HG02571 (cell line): ENCODE measurements at regions not wholly inside any gene's neighbourhood (a gene's known extent, or its start where the extent isn't known, plus 50 kb on each side); places are given as distances from the start of the nearest gene placed in this dataset.

Experiments used
- ATAC-seq: cut with Tn5 transposase; IDR thresholded peaks from one replicate; pipeline ENCODE4 v1.9.1; 2021; ENCODE audit warnings: mild to moderate bottlenecking, moderate library complexity; ENCODE audit not compliant: unreplicated experiment

- no peak for ATAC-seq
Measured at GRCh38 chr20:51335329-51335841, 207.1 kb downstream of the NFATC2 start.

GRCh38 chr20:51334609-51335008 is 207.9 kb downstream of the NFATC2 start:
- no peak for ATAC-seq

- ATAC-seq, result no peak
Measured at GRCh38 chr20:51333971-51334370, 208.5 kb downstream of the NFATC2 start.

- no peak for ATAC-seq
Measured at GRCh38 chr20:51333446-51333845, 209.1 kb downstream of the NFATC2 start.

GRCh38 chr20:51331481-51331880 is 211.0 kb downstream of the NFATC2 start:
- no peak for ATAC-seq

GRCh38 chr20:51329845-51330244 is 212.7 kb downstream of the NFATC2 start:
- no peak for ATAC-seq

- no peak for ATAC-seq
Measured at GRCh38 chr20:51327251-51327841, 215.2 kb downstream of the NFATC2 start.

GRCh38 chr20:51326201-51326819 is 216.2 kb downstream of the NFATC2 start:
- no peak for ATAC-seq

GRCh38 chr20:51322164-51322707 is 220.3 kb downstream of the NFATC2 start:
- no peak for ATAC-seq

- ATAC-seq, result no peak
Measured at GRCh38 chr20:51321343-51322163, 221.0 kb downstream of the NFATC2 start.

GRCh38 chr20:51319522-51319921 is 223.0 kb downstream of the NFATC2 start:
- no peak for ATAC-seq

GRCh38 chr20:51318058-51318949 is 224.2 kb downstream of the NFATC2 start:
- ATAC-seq, result no peak

- no peak for ATAC-seq
Measured at GRCh38 chr20:51315390-51315789, 227.1 kb downstream of the NFATC2 start.

GRCh38 chr20:51313358-51313827 is 229.1 kb downstream of the NFATC2 start:
- ATAC-seq, result no peak

GRCh38 chr20:51312480-51312783 is 230.1 kb downstream of the NFATC2 start:
- no peak for ATAC-seq

- no peak for ATAC-seq
Measured at GRCh38 chr20:51311636-51312479, 230.7 kb downstream of the NFATC2 start.

- ATAC-seq, result no peak
Measured at GRCh38 chr20:51310216-51310615, 232.3 kb downstream of the NFATC2 start.

- no peak for ATAC-seq
Measured at GRCh38 chr20:51309128-51309527, 233.4 kb downstream of the NFATC2 start.

GRCh38 chr20:51306521-51307358 is 235.8 kb downstream of the NFATC2 start:
- peak; percentile 59 for ATAC-seq
